H7 (cell line): ENCODE measurements at regions not wholly inside any gene's neighbourhood (a gene's known extent, or its start where the extent isn't known, plus 50 kb on each side); places are given as distances from the start of the nearest gene placed in this dataset.
"Not testable (repeated sequence)": the region's sequence is repeated elsewhere in the genome, so short reads cannot be mapped to it uniquely, and the experiment has no call there.

ENCODE experiments used
- DNase-seq: peaks from one replicate; pipeline ENCODE4 v3.0.0; 2012
- H3K27me3 ChIP-seq: 2 replicates; pipeline ENCODE4 v1.6.0; 2011; ENCODE audit warnings: mild to moderate bottlenecking, low read length; ENCODE audit not compliant: control insufficient read depth, insufficient read depth
- H3K36me3 ChIP-seq: replicated peaks from 2 replicates; pipeline ENCODE4 v1.5.1; 2011; ENCODE audit warnings: low read length; ENCODE audit not compliant: control insufficient read depth, insufficient read depth
- H3K4me3 ChIP-seq: 2 replicates; pipeline ENCODE4 v1.5.1; 2011; ENCODE audit warnings: low read depth, mild to moderate bottlenecking, control low read depth, low read length, moderate library complexity; ENCODE audit not compliant: insufficient read depth

DNA sequence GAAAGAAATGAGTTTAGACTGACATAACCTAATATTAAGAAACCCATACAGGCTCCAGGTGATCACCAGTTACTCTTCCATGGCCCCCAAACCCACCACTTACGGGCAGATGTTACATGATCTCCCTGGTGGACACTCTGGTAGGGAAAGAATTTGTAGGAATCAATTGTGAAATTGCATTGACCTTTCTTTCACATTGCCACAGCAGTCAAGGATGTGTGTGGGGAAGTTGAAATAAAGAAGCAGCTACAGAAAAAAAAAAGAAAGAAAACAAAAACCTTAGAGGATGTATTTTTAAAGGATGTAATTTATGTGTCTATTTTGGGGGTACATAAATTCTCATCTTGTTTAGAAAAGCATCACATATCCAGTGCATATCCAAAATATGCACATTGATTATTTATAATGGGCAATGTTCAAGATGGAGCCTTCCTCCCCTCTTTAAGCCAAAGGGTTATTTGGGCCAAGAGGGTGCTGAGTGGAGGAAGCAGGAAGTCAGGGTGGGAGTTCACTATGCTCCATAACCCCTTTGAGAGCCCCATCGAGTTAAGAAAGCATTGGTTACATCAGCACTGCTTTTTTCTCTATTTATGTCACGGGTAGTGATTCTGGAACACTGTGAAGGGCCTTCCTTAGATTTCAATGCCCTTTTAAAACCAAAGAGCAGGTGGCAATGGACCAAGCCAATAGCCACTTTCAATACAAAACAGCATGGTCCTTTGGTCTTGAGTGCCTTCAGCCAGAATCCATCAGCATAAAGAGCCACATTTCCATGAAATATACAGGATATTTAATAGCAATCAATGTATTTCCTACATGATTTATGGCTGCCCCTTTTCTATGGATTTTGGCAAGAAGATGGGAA is 169.6 kb downstream of the LACC1 start:
- Histone ChIP-seq H3K4me3 (no peak overlapping the region), H3K36me3 (no peaks in the 10 kb centered on the region), H3K27me3 (no peaks in the 10 kb centered on the region)
- no peak for DNase-seq

DNA sequence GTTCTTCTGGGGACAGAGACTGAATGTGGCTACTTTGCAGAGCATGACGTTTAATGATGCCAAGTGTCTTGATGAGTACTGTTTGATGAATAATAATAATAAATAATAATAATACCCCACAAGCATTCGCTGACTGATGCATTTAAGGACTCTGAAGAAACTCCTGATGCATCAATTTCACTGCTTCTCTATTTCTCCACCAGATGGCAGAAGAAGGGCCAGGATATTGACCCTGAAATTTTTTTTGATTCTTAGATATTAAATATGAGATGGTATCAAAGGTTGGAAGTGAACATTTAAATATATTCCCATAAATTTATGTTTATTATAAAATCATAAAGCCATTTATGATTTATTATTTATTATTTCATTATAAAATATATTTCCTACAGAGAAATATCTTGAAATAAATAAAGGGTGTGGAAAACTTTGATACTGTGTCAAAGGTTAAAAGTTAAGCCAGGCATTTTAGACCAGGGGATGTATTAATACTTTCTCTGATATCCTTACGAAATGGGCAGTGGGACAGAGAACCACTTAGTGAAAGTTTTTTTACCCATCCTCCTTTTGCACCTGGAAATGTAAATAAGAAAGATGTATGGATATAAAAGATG is 170.9 kb downstream of the LACC1 start:
- Histone ChIP-seq H3K4me3 (no peak overlapping the region), H3K27me3 (no peaks in the 10 kb centered on the region)
- DNase-seq = no peak

DNA sequence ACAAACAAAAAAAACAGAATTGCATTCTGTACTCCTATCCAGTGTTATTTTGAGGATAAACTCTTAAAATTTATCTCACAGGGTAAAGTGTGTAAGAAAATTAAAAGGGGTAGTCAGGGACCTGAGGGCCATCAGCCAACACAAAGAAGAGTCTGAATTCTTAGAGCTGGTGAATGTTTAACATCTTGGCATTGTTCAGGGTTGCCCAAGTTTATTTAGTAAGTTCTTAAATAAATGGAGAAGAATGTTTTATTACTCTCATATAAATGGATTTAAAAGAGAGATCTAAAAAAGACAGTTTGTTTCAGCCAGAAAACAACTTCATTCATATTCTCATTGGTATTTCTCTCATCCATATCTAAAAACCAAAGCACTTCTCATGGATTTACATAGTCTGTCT is 171.7 kb downstream of the LACC1 start:
- no peaks in the 10 kb centered on the region for H3K36me3 ChIP-seq
- no peak for DNase-seq

More for the DNA sequence above, 170.9 kb downstream of the LACC1 start:
- H3K36me3 ChIP-seq = no peaks in the 10 kb centered on the region

DNA sequence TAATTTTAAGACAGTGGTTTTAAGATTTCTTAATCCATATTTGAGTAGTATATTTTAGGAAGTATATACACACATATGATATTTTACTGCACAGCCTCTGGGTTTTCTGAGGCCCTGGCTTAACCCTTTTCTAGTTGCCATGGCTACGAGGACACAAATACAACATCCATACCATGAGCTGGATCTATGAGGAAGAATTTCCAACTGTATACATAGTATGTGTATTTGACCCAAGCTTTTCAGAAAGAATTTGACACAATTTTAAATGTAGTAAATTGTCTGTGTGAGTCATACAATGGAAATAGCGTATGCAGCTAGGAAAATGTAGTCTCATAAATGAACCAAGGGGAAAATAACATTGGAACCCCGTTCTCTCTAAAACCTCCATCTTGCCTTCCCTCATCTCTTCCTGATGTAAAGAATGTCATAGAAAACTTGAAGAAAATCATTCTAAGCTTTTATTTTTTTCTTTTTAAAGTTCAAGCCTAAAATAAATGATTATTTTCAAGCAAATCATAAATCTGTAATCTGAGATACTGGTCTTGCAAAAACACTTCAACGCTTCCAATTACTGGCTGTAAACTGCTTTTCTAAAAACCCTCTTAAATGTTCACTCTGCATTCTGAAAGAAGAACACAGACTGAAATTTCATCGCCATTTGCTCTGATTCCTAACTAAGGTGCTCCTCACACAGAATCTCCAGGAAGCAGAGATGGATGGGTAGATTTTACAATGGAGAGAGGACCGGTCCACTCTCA is 172.4 kb downstream of the LACC1 start:
- DNase-seq = no peak
- H3K36me3 ChIP-seq = no peaks in the 10 kb centered on the region
- no peaks in the 10 kb centered on the region for H3K27me3 ChIP-seq
- no peak overlapping the region for H3K4me3 ChIP-seq

More for the DNA sequence above, 171.7 kb downstream of the LACC1 start:
- Histone ChIP-seq H3K27me3 (no peaks in the 10 kb centered on the region), H3K4me3 (no peak overlapping the region)

DNA sequence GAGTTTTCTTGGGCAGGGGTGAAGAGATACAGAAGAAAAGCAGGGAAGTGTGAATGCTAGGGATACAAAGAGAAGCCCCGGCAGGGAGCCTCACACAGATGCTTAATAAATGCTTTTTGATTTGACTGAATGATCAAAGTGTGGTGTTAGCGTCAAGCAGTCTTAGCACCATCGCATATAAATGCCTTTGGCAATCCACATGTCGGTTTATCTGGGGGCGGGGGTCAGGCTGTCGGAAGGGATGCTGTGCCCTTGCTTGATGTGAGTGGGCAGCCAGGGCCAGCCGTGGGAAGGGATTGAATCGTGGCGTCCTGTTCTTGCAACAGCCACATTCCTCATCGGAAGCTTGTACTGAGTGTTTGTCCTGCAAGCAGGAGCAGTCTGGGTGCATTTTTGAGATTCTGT is 173.1 kb downstream of the LACC1 start:
- Histone ChIP-seq H3K27me3 (no peaks in the 10 kb centered on the region), H3K36me3 (no peaks in the 10 kb centered on the region), H3K4me3 (no peak overlapping the region)
- DNase-seq = no peak

DNA sequence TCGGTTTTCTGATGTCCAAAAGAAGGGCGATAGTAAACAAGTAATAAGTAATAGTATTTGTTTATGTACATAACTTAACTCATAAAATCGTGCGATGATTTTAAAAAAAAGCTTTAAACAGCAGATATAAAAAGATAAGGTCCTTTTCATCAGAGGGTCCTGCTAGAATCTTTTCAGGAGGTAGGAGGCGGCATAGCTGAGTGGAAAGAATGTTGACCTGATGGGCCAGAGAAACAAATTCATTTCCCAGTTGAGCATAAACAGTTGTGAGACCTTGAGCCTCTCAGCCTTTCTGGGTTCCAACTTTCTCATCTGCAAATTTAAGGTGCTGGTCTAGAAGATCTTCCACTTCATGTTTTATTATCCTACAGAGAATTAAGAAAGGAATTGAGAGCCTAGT is 173.5 kb downstream of the LACC1 start:
- Histone ChIP-seq H3K4me3 (no peak overlapping the region), H3K27me3 (no peaks in the 10 kb centered on the region), H3K36me3 (no peaks in the 10 kb centered on the region)
- DNase-seq = no peak

DNA sequence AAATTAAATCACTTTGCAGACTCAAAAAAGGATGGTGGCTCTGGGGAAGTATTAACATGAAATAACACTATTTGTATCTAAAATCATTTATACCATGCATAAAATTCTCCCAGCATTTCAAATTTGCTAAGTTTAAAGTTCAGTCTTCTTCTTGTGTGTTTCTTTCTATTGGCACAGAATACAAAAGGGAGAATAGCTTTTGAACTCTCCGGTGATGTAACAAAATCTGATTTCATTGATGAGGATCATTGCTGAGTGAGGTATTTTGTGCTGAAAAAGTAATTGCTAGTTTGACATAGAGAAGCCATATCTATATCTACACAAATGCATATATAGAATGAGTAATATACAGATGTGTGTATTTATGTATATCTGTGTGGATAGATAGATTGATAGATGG is 174.8 kb downstream of the LACC1 start:
- no peak for DNase-seq
- Histone ChIP-seq H3K36me3 (no peaks in the 10 kb centered on the region), H3K4me3 (no peak overlapping the region)

DNA sequence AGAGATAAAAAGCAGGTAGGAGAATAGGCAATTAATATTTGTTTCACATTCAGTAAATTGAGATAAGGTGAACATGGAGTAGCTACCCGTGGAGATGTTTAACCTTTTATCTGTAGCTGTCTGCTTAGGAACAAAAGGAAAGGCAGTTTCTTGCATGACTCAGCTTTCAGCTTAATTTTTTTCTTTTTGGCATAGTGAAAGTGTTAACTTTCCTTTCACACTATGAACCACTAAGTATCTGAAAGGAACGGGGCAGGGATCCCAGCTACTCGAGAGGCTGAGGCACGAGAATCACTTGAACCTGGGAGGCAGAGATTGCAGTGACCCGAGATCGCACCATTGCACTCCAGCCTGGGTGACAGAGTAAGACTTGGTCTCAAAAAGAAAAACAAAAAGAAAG is 176.0 kb downstream of the LACC1 start:
- H3K4me3 ChIP-seq, DNase-seq, H3K27me3 ChIP-seq, H3K36me3 ChIP-seq: not testable (repeated sequence)

More for the DNA sequence above, 174.8 kb downstream of the LACC1 start:
- no peaks in the 10 kb centered on the region for H3K27me3 ChIP-seq

DNA sequence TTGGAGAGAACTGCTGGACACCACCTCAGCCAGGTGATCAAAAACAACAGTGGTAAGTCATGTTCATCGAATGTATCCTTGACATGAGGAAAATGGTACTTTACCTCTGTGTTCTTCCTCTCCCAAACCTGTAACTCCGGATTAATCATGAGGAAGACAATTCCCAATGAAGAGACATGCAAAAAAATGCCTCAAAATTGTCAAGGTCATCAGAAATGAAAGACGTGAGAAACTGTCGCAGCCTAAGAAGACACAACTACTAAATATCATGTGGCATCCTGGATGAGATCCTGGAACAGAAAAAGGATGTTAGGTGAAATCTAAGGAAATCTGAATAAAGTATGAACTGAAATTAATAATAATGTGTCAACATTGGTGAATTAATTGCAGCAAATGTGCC is 178.4 kb downstream of the LACC1 start:
- no peak for DNase-seq
- Histone ChIP-seq H3K4me3 (no peak overlapping the region), H3K27me3 (no peaks in the 10 kb centered on the region), H3K36me3 (no peaks in the 10 kb centered on the region)

DNA sequence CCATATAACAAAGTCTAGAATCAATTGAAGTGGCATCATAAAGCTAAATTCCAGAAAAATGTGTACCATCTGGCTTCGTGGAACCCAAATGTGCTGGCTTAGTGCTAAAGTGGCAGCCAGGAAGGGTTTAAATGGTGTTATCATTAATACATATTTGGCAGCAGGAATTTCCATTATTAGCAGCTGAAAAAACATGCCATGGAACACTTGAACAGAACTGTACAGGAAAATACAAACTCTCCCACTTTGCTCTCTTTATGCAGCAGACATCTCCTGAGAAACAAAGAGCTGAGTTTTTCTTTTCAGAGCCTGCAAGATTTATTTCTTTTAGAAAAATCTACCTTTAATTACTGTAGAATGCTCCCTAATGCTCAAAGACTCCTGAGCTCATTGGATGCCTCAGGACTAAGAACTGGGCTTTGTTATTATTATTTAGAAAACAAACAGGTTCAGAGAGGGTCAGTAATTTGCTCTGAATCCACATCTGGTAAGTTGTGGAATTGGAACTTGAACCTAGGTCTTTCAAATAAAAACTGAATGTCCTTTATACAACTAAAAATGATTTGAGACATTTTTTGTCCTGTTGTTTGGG is 179.0 kb downstream of the LACC1 start:
- Histone ChIP-seq H3K4me3 (no peak overlapping the region), H3K36me3 (no peaks in the 10 kb centered on the region), H3K27me3 (no peaks in the 10 kb centered on the region)
- no peak for DNase-seq

DNA sequence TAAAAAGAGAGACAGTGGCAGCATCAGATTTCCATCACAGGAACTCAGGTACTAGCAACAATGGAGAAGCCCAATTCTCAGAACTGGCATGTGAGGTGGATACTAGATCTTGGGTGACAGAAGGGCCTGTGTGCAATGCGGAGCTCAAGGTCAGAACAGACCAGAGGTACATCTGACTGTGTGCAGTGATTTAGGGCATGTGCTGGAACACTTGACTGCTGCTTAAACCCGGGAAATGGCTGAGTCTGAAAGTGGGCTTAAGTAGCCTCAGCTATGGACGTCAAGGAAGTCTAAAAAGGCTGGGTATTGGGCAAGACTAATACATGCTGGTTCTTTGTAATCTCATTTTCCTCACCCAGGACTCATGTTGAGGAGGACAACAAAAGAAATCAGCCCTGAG is 182.2 kb downstream of the LACC1 start:
- DNase-seq = no peak
- Histone ChIP-seq H3K27me3 (no peaks in the 10 kb centered on the region), H3K36me3 (no peaks in the 10 kb centered on the region), H3K4me3 (no peak overlapping the region)

DNA sequence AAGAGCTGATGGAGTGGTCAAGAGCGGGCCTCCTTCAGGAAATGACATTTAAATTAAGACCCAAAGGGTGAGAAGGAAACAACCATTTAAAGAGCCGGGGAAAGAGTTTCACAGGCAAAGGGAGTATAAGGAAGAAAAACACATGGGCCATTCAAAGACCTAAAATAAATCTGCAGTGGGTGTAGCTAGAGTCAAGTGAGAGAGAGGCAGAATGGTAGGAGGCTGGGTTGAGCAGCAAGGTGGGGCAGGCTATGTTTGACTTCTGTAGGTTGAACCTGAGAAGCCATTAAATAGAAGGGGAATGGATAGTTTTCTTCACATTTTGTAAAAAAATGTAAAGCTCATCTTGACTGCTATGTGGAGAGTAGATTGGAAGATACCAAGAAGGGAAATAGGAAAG is 183.8 kb downstream of the LACC1 start:
- Histone ChIP-seq H3K36me3 (no peaks in the 10 kb centered on the region), H3K4me3 (no peak overlapping the region), H3K27me3 (no peaks in the 10 kb centered on the region)
- no peak for DNase-seq

DNA sequence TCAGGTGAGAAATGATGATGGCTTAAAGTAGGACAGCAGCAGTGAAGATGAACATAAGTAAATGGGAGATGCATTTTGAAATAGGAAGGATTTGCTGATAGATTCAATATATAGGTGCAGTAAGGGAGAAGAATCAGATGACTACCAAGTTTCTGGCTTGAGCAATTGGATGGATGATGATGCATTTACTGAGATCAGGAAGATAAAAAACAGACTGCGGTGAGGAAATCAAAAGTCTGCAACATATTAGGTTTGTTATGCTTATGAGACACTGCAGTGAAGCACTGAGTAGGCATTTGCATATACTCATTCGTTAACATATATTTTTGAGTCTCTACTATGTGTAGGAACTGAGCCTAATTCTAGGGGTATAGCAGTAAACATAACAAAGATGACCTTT is 184.2 kb downstream of the LACC1 start:
- Histone ChIP-seq H3K4me3 (no peak overlapping the region), H3K36me3 (no peaks in the 10 kb centered on the region), H3K27me3 (no peaks in the 10 kb centered on the region)
- no peak for DNase-seq

DNA sequence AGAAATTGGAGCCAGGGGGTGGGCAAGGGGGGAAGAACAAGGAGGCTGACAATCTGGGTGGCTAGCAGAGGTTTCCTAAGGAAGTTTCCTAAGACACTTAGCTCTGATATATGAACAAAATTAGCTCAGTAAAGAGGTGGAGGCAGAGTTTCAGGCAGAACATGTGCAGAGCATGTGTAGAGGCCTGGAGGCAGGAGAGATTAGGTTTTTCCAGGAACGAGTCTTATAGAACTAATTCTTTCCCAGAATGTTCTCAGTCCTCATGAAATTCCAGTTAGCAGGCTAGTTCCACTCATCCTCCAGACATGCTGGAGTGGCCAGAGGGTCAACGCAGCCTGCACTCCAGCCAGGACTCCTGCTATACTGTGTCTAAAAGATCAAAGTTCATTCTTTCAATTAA is 184.7 kb downstream of the LACC1 start:
- Histone ChIP-seq H3K27me3 (no peaks in the 10 kb centered on the region), H3K4me3 (no peak overlapping the region), H3K36me3 (no peaks in the 10 kb centered on the region)
- no peak for DNase-seq
